ENCODE measurements at regions not wholly inside any gene's neighbourhood (a gene's known extent, or its start where the extent isn't known, plus 50 kb on each side); places are given as distances from the start of the nearest gene placed in this dataset.
"Not testable (repeated sequence)": the region's sequence is repeated elsewhere in the genome, so short reads cannot be mapped to it uniquely, and the experiment has no call there.

- DNase-seq = no peak
These were observed 160.9 kb upstream of the AHI1 start for GRCh38 chr6:135658481-135658880.

- no peak for DNase-seq
These were observed 161.4 kb upstream of the AHI1 start for GRCh38 chr6:135658916-135659315.

DNA sequence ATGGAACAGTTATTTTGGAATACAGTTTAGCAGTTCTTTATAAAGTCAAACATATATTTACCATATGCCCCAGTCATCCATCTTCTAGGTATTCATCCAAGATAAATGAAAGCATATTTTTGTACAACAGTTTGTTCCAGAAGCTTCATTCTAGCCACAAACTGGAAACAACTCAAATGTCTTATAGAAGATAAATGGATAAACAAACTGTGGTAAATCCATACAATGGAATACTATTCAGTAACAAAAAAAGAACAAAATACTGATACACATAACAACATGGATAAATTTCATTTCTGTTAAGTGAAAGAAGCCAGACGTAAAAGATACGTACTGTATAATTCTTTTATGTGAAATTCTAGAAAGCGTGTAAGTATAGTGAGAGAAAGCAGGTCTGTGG, 167.0 kb upstream of the AHI1 start:
- DNase-seq = no peak

- DNase-seq = no peak
These were observed 168.4 kb upstream of the AHI1 start for GRCh38 chr6:135665935-135666334.

- DNase-seq = no peak
These were observed 170.3 kb upstream of the AHI1 start for GRCh38 chr6:135667691-135668455.

GRCh38 chr6:135672256-135672655, 174.7 kb upstream of the AHI1 start:
- DNase-seq = no peak

DNA sequence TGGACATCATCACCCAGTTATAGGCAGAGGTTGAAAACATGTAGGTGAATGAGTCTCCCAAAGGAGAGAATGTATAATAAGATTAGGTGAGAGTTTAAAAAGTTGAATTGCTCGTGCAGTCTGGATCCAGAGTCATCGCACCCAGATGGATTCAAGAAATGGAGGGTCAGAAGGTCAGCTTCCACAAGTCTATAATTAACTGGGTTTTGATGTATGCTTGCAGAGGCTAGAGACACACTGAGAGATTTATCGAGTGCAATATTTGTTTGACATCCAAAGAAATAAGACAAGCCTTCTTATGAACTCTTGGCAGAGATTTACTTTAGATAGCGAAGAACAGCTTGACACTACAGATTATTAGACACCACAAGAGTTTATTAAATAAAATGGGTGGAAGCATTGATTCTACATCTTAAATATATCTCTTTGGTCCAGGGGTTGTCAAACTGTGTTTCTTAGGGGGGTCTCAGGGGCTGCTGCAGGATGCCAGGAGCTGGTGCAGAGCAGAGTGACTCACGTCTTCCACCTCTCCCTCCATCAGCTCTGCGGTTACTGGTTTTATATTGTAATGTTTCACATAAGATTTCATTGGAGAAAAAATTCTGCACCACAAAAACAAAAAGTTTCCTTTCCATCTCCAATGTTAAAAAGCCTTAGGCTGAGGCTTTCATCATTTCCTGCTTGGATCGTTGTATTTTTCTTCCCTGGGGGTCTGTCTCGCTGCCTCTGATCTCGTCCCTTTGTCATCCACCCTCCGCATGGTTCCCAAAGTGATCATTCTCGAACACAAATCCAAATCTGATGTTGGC, 176.2 kb upstream of the AHI1 start:
- DNase-seq = peak; percentile 13

DNA sequence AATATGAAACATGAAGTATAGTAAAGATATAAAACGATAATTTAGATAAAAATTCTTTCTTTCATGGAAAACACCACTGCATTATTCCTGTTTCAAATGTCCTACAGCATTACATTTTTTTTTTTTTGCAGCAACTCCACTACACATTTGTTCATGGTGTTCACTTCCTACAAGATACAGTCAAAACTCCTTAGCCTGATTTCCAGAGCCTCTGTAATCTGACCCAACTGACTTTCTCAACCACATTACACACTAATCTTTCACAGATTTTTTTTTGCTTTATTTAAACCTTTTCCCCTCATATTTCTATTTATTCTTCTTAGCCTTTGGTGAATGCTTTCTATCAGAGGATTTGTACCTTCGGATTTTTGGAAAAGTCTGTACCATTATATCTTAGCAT, 176.5 kb upstream of the PDE7B start:
- DNase-seq = no peak

GRCh38 chr6:135675862-135676261, 175.6 kb upstream of the PDE7B start:
- DNase-seq = peak; percentile 11

- no peak for DNase-seq
These were observed 170.3 kb upstream of the PDE7B start for GRCh38 chr6:135680964-135681913.

DNA sequence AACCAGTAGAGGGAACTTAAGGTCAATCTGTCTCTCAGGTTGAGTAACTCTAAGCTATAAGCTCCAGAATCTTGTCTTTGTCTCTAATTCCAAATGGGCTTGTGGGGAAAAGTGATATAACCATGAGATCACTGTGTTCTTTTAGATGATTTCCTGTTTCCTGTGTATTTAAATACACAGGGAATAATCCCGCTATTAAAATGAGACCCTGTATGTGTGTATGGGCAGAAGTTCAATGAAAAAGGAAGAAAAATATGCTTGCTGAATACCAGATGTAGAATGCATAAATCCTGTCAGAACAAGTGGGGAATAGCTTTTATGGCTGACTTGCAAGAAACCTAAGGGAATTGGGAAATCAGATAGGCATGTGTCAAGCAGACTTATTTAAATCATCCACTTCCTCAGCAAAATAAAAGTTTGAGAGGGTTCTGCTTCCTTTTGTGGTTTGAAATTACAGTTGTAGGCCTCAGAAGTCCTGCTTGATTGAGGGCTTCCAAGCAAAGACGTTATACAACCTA, 164.7 kb upstream of the PDE7B start:
- DNase-seq = no peak

DNA sequence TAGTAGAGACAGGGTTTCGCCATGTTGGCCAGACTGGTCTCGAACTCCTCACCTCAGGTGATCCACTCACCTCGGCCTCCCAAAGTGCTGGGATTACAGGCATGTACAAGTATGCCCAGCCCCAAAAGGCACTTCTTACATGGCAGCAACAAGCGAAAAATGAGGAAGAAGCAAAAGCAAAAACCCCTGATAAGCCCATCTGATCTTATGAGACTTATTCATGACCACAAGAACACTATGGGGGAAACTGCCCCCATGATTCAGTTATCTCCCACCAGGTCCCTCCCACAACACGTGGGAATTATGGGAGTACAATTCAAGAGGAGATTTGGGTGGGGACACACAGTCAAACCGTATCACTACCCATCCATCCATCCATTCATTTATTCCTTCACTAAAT, 163.0 kb upstream of the PDE7B start:
- not testable (repeated sequence) for DNase-seq

DNA sequence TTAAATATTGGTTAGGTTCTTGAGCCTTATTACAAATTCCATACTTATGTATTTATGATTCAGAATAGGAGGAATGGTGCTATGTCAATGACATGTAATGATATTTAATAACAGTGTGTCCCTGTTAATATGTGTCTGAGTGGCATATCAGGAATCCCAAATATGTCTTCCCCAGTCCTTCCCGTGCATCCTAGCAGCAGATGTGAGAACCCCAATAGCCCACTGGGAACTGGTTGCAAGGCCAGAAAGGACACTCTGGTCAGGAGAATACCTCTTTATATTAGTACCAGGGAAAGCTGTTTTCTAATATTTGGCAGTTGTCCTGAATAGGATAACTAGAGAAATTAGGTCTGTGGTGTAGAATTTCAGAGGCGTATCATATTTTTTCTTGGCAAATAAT, 159.1 kb upstream of the PDE7B start:
- DNase-seq = no peak

DNA sequence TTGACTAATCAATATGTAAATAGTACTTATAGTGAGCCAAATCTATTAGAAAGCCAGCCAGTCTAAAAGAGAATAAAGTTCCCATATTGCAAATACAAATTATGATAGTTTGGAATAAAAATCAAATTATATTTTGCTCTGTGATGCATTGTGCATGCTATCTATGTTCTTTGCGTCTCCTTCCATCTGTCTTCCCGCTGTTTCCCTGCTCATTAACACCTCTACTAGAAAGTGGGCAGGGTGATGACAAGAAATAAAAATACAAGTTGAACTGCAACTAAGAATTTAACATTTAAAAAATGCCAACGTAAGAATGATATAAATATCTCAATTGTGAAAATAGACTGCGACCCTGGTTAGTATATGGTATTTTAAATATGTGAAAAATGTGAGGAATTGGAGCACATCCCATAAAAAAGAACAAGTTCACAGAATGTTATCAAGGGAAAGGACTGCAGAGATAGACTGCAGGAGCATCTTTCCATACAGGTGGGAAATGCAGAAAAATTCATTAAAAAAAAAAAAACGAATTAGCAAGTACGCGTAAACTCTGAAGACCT, 157.6 kb upstream of the PDE7B start:
- DNase-seq = no peak

DNA sequence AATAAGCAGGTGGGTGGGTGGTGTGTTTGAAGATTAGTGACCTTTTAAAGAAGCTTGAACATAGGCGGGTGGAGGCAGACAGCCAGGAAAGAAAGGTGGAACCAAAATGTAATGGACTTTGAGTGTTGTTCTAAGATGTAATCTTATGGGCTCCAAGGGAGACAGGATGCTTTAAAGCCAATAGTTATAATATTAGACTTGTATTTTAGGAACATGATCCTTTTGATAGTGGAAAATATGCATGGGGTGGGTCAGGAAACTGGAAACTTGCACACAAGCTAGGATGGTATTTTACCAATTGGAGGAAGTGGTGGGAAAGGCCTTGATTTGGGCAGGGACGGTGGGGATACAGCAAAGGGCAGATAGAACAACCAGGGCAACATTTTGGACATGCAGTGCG, 151.8 kb upstream of the PDE7B start:
- DNase-seq = no peak

DNA sequence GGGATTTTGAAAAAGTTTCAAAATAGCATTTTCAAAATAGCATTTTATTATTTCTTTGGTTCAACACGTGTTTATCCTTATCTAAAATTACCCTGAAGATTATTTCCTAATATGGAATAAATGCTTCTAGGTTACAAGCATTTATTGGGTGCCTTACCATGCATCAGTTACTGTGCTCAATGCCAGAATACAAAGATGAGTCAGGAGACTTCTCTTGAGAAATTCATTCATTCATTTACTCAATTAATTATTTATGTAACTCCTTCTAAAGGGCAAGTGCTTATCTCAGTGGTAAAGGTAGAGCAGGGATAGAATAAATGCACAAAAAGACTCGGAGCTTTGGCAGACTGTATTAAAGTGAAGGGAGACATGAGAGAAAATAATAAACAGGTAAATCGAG, 150.1 kb upstream of the PDE7B start:
- no peak for DNase-seq

DNA sequence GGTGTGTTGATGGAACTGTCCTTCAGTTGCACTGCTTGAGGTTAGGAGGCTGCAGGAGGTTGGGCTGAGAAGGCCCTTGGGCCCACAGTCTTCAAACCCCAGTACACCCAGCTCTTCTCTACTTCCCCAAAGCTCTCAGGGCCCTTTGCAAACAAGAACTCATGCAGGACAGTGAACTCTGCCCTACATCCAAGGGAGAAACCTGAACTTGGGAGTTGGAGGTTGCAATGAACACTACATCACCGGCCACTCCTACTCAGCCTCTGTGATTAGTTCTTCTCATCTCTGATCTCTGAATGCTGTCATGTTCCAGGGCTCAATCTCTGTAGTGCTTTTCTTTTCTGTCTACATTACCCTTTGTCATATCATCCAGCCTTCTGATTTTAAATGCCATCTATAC, 148.5 kb upstream of the PDE7B start:
- no peak for DNase-seq

- DNase-seq = peak; percentile 15
These were observed 147.9 kb upstream of the PDE7B start for GRCh38 chr6:135703621-135704020.

- DNase-seq = no peak
These were observed 144.1 kb upstream of the PDE7B start for GRCh38 chr6:135707426-135707825.

DNA sequence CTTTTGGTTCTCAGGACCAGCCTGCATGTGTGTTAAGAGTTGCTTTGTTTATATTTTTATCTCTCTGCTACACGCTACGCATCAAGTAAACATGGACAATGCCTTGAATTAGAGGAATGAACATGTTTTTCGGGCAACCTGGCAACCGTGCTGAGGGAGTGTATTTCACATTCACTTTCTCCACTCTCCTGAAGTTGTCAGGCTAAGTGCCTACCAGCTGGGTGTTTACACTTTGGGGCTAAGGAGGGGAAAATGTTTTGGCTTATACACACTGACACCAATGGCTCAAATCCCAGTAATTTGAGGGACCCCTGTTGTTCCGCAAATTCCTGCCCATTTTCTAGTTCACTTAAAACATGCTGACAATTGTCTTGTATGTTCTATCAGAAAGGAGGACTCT, 141.5 kb upstream of the PDE7B start:
- no peak for DNase-seq

- DNase-seq = no peak
These were observed 129.3 kb upstream of the PDE7B start for GRCh38 chr6:135722190-135722589.

GRCh38 chr6:135722679-135723078, 128.8 kb upstream of the PDE7B start:
- DNase-seq = peak; percentile 13

- DNase-seq = no peak
These were observed 122.9 kb upstream of the PDE7B start for GRCh38 chr6:135728589-135728988.

All from stimulated activated CD4-positive, alpha-beta T cell treated with anti-CD3 and anti-CD28 coated beads, Interleukin-1b, Interleukin-23, amount 100 ng/mL, for 48 hours (primary cell).